Skin of body (tissue), 1 donor: ENCODE measurements at regions not wholly inside any gene's neighbourhood (a gene's known extent, or its start where the extent isn't known, plus 50 kb on each side); places are given as distances from the start of the nearest gene placed in this dataset.

Source experiments
- DNase-seq: peaks from one replicate; lab custom pipeline; 2025; lab: John Stamatoyannopoulos, UW

GRCh38 chr12:127310548-127310947 lies 956.4 kb upstream of the TMEM132C start:
- no peak for DNase-seq

- DNase-seq = no peak
Observed at GRCh38 chr12:127311720-127312364, 955.1 kb upstream of the TMEM132C start.

GRCh38 chr12:127324681-127325080 lies 942.3 kb upstream of the TMEM132C start:
- DNase-seq = no peak

- no peak for DNase-seq
Observed at GRCh38 chr12:127327986-127328385, 939.0 kb upstream of the TMEM132C start.

- no peak for DNase-seq
Observed at GRCh38 chr12:127328867-127329266, 938.1 kb upstream of the TMEM132C start.

- no peak for DNase-seq
Observed at GRCh38 chr12:127334365-127334764, 932.6 kb upstream of the TMEM132C start.

- DNase-seq = no peak
Observed at GRCh38 chr12:127334912-127335644, 931.9 kb upstream of the TMEM132C start.

GRCh38 chr12:127336416-127336815 lies 930.6 kb upstream of the TMEM132C start:
- DNase-seq = no peak

GRCh38 chr12:127339065-127339464 lies 927.9 kb upstream of the TMEM132C start:
- no peak for DNase-seq

- no peak for DNase-seq
Observed at GRCh38 chr12:127340381-127340780, 926.6 kb upstream of the TMEM132C start.

- DNase-seq = no peak
Observed at GRCh38 chr12:127342861-127343260, 924.1 kb upstream of the TMEM132C start.

GRCh38 chr12:127343940-127344339 lies 923.0 kb upstream of the TMEM132C start:
- no peak for DNase-seq

GRCh38 chr12:127351481-127352010 lies 915.4 kb upstream of the TMEM132C start:
- DNase-seq = no peak

- no peak for DNase-seq
Observed at GRCh38 chr12:127355061-127355841, 911.7 kb upstream of the TMEM132C start.

- DNase-seq = no peak
Observed at GRCh38 chr12:127358888-127359287, 908.1 kb upstream of the TMEM132C start.

- no peak for DNase-seq
Observed at GRCh38 chr12:127360580-127360979, 906.4 kb upstream of the TMEM132C start.

- DNase-seq = no peak
Observed at GRCh38 chr12:127362121-127362520, 904.8 kb upstream of the TMEM132C start.

GRCh38 chr12:127363392-127363791 lies 903.6 kb upstream of the TMEM132C start:
- no peak for DNase-seq

GRCh38 chr12:127373559-127373958 lies 893.4 kb upstream of the TMEM132C start:
- DNase-seq = no peak

GRCh38 chr12:127374447-127374846 lies 892.5 kb upstream of the TMEM132C start:
- DNase-seq = no peak

GRCh38 chr12:127381043-127381668 lies 885.8 kb upstream of the TMEM132C start:
- peak; percentile 7 for DNase-seq

- no peak for DNase-seq
Observed at GRCh38 chr12:127381681-127382080, 885.3 kb upstream of the TMEM132C start.
